Endodermal cell (in vitro differentiated cells): ENCODE measurements at regions not wholly inside any gene's neighbourhood (a gene's known extent, or its start where the extent isn't known, plus 50 kb on each side); places are given as distances from the start of the nearest gene placed in this dataset.

ENCODE experiments used
- DNase-seq: peaks from one replicate; pipeline ENCODE4 v3.0.0-alpha.2; 2017
- H3K27ac ChIP-seq: 2 replicates; pipeline ENCODE4 v1.5.1; 2013; ENCODE audit warnings: mild to moderate bottlenecking, low read depth, low read length, moderate library complexity
- H3K27me3 ChIP-seq: 2 replicates; pipeline ENCODE4 v1.6.1; 2013; ENCODE audit warnings: mild to moderate bottlenecking, low read length, moderate library complexity; ENCODE audit not compliant: insufficient read depth, control insufficient read depth, poor library complexity, severe bottlenecking
- H3K36me3 ChIP-seq: 2 replicates; pipeline ENCODE4 v1.7.0; 2013; ENCODE audit warnings: mild to moderate bottlenecking, low read length, moderate library complexity; ENCODE audit not compliant: control insufficient read depth, insufficient read depth
- H3K4me1 ChIP-seq: one replicate; pipeline ENCODE4 v1.7.0; 2013; ENCODE audit warnings: low read length; ENCODE audit not compliant: control insufficient read depth, insufficient read depth
- H3K4me3 ChIP-seq: 2 replicates; pipeline ENCODE4 v1.5.1; 2013; ENCODE audit warnings: mild to moderate bottlenecking, low read length, moderate library complexity
- H3K9ac ChIP-seq: 2 replicates; pipeline ENCODE4 v1.6.1; 2013; ENCODE audit warnings: mild to moderate bottlenecking, low read length, moderate library complexity; ENCODE audit not compliant: poor library complexity, severe bottlenecking; ENCODE audit errors: extremely low read depth
- H3K9me3 ChIP-seq: 2 replicates; pipeline ENCODE4 v1.6.1; 2013; ENCODE audit warnings: mild to moderate bottlenecking, low read length, moderate library complexity; ENCODE audit not compliant: control insufficient read depth
- H3K27ac Mint-ChIP-seq: 2 replicates; pipeline ENCODE4 v1.8.0; 2020; ENCODE audit warnings: mixed read lengths
- H3K27me3 Mint-ChIP-seq: 2 replicates; pipeline ENCODE4 v1.8.0; 2021; ENCODE audit warnings: mild to moderate bottlenecking, mixed read lengths; ENCODE audit not compliant: insufficient read depth
- H3K36me3 Mint-ChIP-seq: 2 replicates; pipeline ENCODE4 v1.8.0; 2020; ENCODE audit warnings: low read depth, mixed read lengths
- H3K4me1 Mint-ChIP-seq: 2 replicates; pipeline ENCODE4 v1.8.0; 2020; ENCODE audit warnings: mixed read lengths
- H3K4me3 Mint-ChIP-seq: 2 replicates; pipeline ENCODE4 v1.8.0; 2020; ENCODE audit warnings: mild to moderate bottlenecking, moderate library complexity, mixed read lengths
- H3K9me3 Mint-ChIP-seq: 2 replicates; pipeline ENCODE4 v1.8.0; 2020; ENCODE audit warnings: mild to moderate bottlenecking, mixed read lengths
- CTCF ChIP-seq: fragments of 200-600 bp; sonication (generic); conservative IDR thresholded peaks from 2 replicates; pipeline ENCODE4 v1.5.0; 2021; ENCODE audit warnings: antibody characterized with exemption, mild to moderate bottlenecking
- WGBS, 2 experiments: methylation state at CpG; one replicate each; pipeline versions ENCODE4 v1.1.5 to v1.1.7; 2013; ENCODE audit warnings: missing lambda C conversion rate in 2 of 2, mixed read lengths in 1 of 2; ENCODE audit not compliant: insufficient coverage in 1 of 2, insufficient read length in 1 of 2; 5-methylcytosine and 5-hydroxymethylcytosine counted together

- Mint-ChIP-seq H3K4me1 (no peaks in the 10 kb centered on the region), H3K4me3 (no peak overlapping the region), H3K27ac (no peak overlapping the region), H3K36me3 (no peaks in the 10 kb centered on the region), H3K9me3 (no peaks in the 10 kb centered on the region), H3K27me3 (no peaks in the 10 kb centered on the region)
- H3K9ac ChIP-seq, result no peak overlapping the region
- WGBS, 2 experiments, result 91 to 100% methylated on average over 1 of the region's 1 CpG
- no peaks in the 10 kb centered on the region for H3K9me3 ChIP-seq
- no peaks in the 10 kb centered on the region for H3K27me3 ChIP-seq
- no peak for TF ChIP-seq CTCF
- no peak overlapping the region for H3K27ac ChIP-seq
- no peak for DNase-seq
- no peaks in the 10 kb centered on the region for H3K4me1 ChIP-seq
- no peak overlapping the region for H3K4me3 ChIP-seq
- no peaks in the 10 kb centered on the region for H3K36me3 ChIP-seq
These were observed 513.0 kb downstream of the EPHA7 start for GRCh38 chr6:92906385-92906784.

- Mint-ChIP-seq H3K27ac (no peak overlapping the region), H3K4me3 (no peak overlapping the region), H3K9me3 (no peaks in the 10 kb centered on the region), H3K36me3 (no peaks in the 10 kb centered on the region), H3K4me1 (no peaks in the 10 kb centered on the region), H3K27me3 (no peaks in the 10 kb centered on the region)
- Histone ChIP-seq H3K27ac (no peak overlapping the region), H3K36me3 (no peaks in the 10 kb centered on the region), H3K4me3 (no peak overlapping the region), H3K9me3 (no peaks in the 10 kb centered on the region), H3K4me1 (no peaks in the 10 kb centered on the region), H3K9ac (no peak overlapping the region), H3K27me3 (no peaks in the 10 kb centered on the region)
- WGBS, 2 experiments, result 91% methylated on average over 3 of the region's 3 CpGs; no CpG with 5 or more reads in 1 of the 2 experiments
- no peak for DNase-seq
- no peak for TF ChIP-seq CTCF
These were observed 525.6 kb downstream of the EPHA7 start for GRCh38 chr6:92893741-92894140.

GRCh38 chr6:92892626-92893170 is 526.7 kb downstream of the EPHA7 start:
- Histone ChIP-seq H3K4me1 (no peaks in the 10 kb centered on the region), H3K9me3 (no peaks in the 10 kb centered on the region), H3K4me3 (no peak overlapping the region), H3K9ac (no peak overlapping the region), H3K27ac (no peak overlapping the region), H3K36me3 (no peaks in the 10 kb centered on the region), H3K27me3 (no peaks in the 10 kb centered on the region)
- H3K4me3 Mint-ChIP-seq, result no peak overlapping the region
- no peaks in the 10 kb centered on the region for H3K4me1 Mint-ChIP-seq
- H3K36me3 Mint-ChIP-seq, result no peaks in the 10 kb centered on the region
- no peak overlapping the region for H3K27ac Mint-ChIP-seq
- no peaks in the 10 kb centered on the region for H3K27me3 Mint-ChIP-seq
- no peaks in the 10 kb centered on the region for H3K9me3 Mint-ChIP-seq
- no peak for DNase-seq
- no peak for TF ChIP-seq CTCF
- WGBS, 2 experiments, result 71% methylated on average over 1 of the region's 1 CpG; no CpG with 5 or more reads in 1 of the 2 experiments
